ENCODE measurements at regions not wholly inside any gene's neighbourhood (a gene's known extent, or its start where the extent isn't known, plus 50 kb on each side); places are given as distances from the start of the nearest gene placed in this dataset.

- DNase-seq = no peak
These were observed 64.0 kb upstream of the NR2F2 start for GRCh38 chr15:96266456-96266855.

GRCh38 chr15:96267463-96267862 is 63.0 kb upstream of the NR2F2 start:
- DNase-seq = no peak

- DNase-seq = no peak
These were observed 61.9 kb upstream of the NR2F2 start for GRCh38 chr15:96268442-96269204.

GRCh38 chr15:96270581-96271172 is 59.8 kb upstream of the NR2F2 start:
- no peak for DNase-seq

GRCh38 chr15:96272427-96272826 is 58.1 kb upstream of the NR2F2 start:
- DNase-seq = no peak

GRCh38 chr15:96273317-96274086 is 57.0 kb upstream of the NR2F2 start:
- DNase-seq = no peak

GRCh38 chr15:96274087-96274440 is 56.4 kb upstream of the NR2F2 start:
- no peak for DNase-seq

GRCh38 chr15:96274698-96275097 is 55.8 kb upstream of the NR2F2 start:
- no peak for DNase-seq

- DNase-seq = no peak
These were observed 53.9 kb upstream of the NR2F2 start for GRCh38 chr15:96276438-96277210.

Measured in NCI-H146 (cell line).